GM19463 (cell line): ENCODE measurements at regions not wholly inside any gene's neighbourhood (a gene's known extent, or its start where the extent isn't known, plus 50 kb on each side); places are given as distances from the start of the nearest gene placed in this dataset.

ENCODE experiments used
- ATAC-seq: cut with Tn5 transposase; IDR thresholded peaks from one replicate; pipeline ENCODE4 v1.9.1; 2021; ENCODE audit warnings: mild to moderate bottlenecking, moderate library complexity; ENCODE audit not compliant: unreplicated experiment

- ATAC-seq, result no peak
These were observed 133.5 kb upstream of the ONECUT1 start for GRCh38 chr15:52923626-52924025.

- no peak for ATAC-seq
These were observed 132.7 kb upstream of the ONECUT1 start for GRCh38 chr15:52922871-52923270.

- ATAC-seq, result no peak
These were observed 122.0 kb upstream of the ONECUT1 start for GRCh38 chr15:52912172-52912571.

GRCh38 chr15:52893338-52893737 is 103.2 kb upstream of the ONECUT1 start:
- ATAC-seq, result no peak

- no peak for ATAC-seq
These were observed 89.8 kb upstream of the ONECUT1 start for GRCh38 chr15:52879904-52880303.

GRCh38 chr15:52879145-52879544 is 89.0 kb upstream of the ONECUT1 start:
- no peak for ATAC-seq

- ATAC-seq, result no peak
These were observed 87.0 kb upstream of the ONECUT1 start for GRCh38 chr15:52876991-52877663.

- no peak for ATAC-seq
These were observed 82.1 kb upstream of the ONECUT1 start for GRCh38 chr15:52872036-52872818.

- ATAC-seq, result no peak
These were observed 79.9 kb upstream of the ONECUT1 start for GRCh38 chr15:52870015-52870414.

- ATAC-seq, result no peak
These were observed 76.6 kb upstream of the ONECUT1 start for GRCh38 chr15:52866698-52867097.

GRCh38 chr15:52862677-52863076 is 72.5 kb upstream of the ONECUT1 start:
- no peak for ATAC-seq

GRCh38 chr15:52858782-52859176 is 68.6 kb upstream of the ONECUT1 start:
- no peak for ATAC-seq

GRCh38 chr15:52857937-52858781 is 68.0 kb upstream of the ONECUT1 start:
- ATAC-seq, result no peak

- no peak for ATAC-seq
These were observed 67.3 kb upstream of the ONECUT1 start for GRCh38 chr15:52857471-52857870.

GRCh38 chr15:52856286-52856685 is 66.2 kb upstream of the ONECUT1 start:
- ATAC-seq, result no peak

- no peak for ATAC-seq
These were observed 65.0 kb upstream of the ONECUT1 start for GRCh38 chr15:52855157-52855556.

GRCh38 chr15:52844823-52845222 is 54.7 kb upstream of the ONECUT1 start:
- ATAC-seq, result no peak
